OCI-LY3 (cell line): ENCODE measurements at regions not wholly inside any gene's neighbourhood (a gene's known extent, or its start where the extent isn't known, plus 50 kb on each side); places are given as distances from the start of the nearest gene placed in this dataset.

ENCODE experiments used
- CTCF ChIP-seq: fragments of 200-600, 300-600 bp; sonication (generic); IDR thresholded peaks from 2 replicates; pipeline ENCODE4 v1.5.1; 2014; ENCODE audit warnings: antibody characterized with exemption, low read length, low read depth
- EZH2phosphoT487 ChIP-seq: fragments of 200-600 bp; shearing (Covaris generic); IDR thresholded peaks from 2 replicates; pipeline ENCODE4 v1.6.1; 2018; ENCODE audit warnings: antibody characterized with exemption, mixed run types, low read depth

GRCh38 chr7:156125841-156126730 is 313.8 kb upstream of the SHH start:
- TF ChIP-seq CTCF = no peak
- TF ChIP-seq EZH2phosphoT487 = no peak
